ENCODE measurements at regions not wholly inside any gene's neighbourhood (a gene's known extent, or its start where the extent isn't known, plus 50 kb on each side); places are given as distances from the start of the nearest gene placed in this dataset.
"Not testable (repeated sequence)": the region's sequence is repeated elsewhere in the genome, so short reads cannot be mapped to it uniquely, and the experiment has no call there.

DNA sequence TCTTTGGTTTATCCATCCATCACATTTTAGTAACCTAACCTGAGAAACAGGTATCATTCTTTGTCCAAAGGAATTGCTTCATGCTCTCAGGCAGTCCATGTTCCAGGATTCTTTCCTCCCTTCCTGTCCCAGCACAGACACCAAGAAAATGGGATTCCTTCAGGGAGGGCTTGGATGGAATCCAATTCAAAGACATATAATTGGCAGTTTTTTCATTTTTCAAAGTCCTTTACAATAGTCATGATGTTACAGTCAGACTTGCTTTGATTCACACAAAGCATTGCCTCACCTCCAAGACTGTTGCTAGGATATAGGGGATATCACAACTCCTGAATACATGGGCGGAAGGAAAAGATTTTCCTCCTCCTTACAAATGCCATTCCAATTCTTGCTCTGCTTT lies 241.4 kb upstream of the ACVR2A start:
- no peak for DNase-seq

GRCh38 chr2:147600646-147601045 lies 244.2 kb upstream of the ACVR2A start:
- no peak for DNase-seq

DNA sequence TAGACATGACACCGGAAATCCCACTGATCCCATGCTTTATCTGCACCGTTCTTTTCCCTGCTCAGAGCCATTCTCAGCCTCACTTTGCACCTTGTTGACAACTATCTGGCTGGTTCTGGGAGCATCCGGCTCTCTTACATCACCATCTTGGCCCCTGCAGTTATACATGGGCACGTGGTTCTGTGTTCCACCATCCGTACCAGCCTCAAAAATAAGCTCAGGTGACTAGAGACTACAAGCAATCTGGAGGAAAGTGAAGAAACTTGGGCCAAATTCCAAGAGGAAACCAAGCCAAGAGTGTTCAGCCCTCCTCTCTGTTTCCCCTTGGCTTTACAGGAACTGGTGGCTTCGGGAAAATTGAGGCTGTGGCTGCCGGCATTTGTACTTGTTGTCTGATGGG lies 244.6 kb upstream of the ACVR2A start:
- no peak for DNase-seq

GRCh38 chr2:147595200-147595599 lies 249.6 kb upstream of the ACVR2A start:
- DNase-seq, result no peak

DNA sequence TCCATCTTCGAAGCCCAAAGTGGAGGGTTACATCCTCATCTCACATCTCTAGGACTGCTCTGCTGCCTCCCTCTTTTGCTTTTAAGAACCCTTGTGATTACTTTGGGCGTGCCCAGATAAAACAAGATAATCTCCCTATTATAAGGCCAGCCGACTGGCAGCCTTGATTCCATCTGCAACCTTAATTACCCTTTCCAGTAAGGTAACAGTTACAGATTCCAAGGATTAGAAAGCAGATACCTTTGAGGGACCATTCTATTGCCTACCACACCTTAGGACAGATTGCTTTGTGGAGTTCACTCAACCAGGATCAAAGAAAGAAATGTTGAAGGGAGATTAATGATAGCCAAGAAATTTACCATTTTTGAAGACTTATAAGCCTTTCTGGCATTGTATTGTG lies 250.8 kb upstream of the ACVR2A start:
- no peak for DNase-seq

DNA sequence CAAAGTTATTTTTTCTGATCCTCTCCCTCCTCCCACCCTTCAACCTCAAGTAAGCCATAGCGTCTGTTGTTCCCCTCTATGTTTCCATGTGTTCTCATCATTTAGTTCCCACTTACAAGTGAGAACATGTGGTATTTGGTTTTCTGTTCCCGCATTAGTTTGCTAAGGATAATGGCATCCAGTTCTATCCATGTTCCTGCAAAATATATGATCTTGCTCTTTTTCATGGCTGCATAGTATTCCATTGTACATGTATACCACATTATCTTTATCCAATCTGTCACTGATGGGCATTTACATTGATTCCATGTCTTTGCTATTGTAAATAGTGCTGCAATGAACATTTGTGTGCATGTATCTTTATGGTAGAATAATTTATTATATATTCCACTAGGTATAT lies 252.0 kb upstream of the ACVR2A start:
- not testable (repeated sequence) for DNase-seq

- DNase-seq, result no peak
Observed at GRCh38 chr2:147589127-147589526, 255.7 kb upstream of the ACVR2A start.

DNA sequence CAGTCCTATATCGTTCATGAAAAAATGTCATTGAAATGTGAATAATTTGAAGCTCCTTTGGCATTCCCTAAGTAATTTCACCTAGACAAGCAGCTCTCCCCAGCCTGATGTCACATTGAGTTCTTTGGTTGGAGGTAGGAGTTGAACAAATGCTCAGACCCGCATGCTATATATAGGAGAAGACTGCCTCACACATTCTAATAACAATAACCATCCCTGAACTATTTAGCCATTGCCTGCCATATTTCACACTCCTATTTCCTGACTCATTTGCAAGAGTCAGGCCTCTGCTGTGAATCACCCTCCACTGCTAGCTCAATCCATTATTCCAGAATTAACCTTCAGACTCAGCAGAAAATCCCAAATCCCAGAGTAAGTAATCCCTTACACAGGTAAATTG lies 256.6 kb upstream of the ACVR2A start:
- DNase-seq, result no peak

GRCh38 chr2:147578529-147578928 lies 266.3 kb upstream of the ACVR2A start:
- no peak for DNase-seq

DNA sequence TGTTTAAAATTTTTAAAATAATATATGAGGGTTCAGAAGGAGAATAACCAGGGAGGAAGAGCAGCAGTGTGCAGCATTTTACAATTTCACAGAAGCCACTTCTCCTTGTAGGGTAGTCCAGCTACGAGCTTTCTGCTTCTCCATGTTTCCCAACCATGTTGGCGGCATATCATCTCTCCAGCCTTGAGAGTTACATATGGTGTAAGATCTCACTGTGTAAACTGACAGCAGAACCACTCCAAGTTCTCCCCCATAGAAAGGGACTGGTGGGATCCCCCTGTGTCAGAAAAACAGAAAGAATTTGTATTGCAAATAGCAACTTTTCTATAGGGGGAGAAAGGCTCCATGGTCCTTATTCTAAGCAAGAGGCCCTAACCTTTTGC lies 266.8 kb upstream of the ACVR2A start:
- DNase-seq, result no peak

- DNase-seq, result no peak
Observed at GRCh38 chr2:147577323-147577997, 267.4 kb upstream of the ACVR2A start.

GRCh38 chr2:147575106-147575505 lies 269.7 kb upstream of the ACVR2A start:
- no peak for DNase-seq

DNA sequence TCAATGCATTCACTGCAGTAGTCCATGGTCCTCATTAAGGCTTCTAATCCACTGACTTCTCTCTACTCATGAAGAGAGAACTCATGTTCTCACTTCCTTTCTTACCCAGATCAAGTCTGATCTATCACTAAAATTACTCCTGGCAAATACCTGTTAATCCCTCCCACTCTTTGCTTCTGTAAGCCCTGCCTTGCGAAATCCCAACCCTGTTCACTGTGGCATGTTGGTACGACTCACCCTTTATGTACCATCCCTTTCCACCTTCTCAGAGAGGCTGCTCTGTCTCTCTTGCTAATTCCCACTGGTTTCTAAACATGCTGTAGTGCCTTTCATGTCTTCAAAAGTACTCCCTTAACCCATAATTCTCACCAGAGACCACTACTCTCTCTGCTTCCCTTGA lies 272.2 kb upstream of the ACVR2A start:
- no peak for DNase-seq

GRCh38 chr2:147569426-147569825 lies 275.4 kb upstream of the ACVR2A start:
- DNase-seq, result no peak

- DNase-seq, result no peak
Observed at GRCh38 chr2:147568109-147568508, 276.7 kb upstream of the ACVR2A start.

GRCh38 chr2:147567136-147567535 lies 277.7 kb upstream of the ACVR2A start:
- DNase-seq, result no peak

GRCh38 chr2:147560810-147561535 lies 283.9 kb upstream of the ACVR2A start:
- DNase-seq, result peak; percentile 52

DNA sequence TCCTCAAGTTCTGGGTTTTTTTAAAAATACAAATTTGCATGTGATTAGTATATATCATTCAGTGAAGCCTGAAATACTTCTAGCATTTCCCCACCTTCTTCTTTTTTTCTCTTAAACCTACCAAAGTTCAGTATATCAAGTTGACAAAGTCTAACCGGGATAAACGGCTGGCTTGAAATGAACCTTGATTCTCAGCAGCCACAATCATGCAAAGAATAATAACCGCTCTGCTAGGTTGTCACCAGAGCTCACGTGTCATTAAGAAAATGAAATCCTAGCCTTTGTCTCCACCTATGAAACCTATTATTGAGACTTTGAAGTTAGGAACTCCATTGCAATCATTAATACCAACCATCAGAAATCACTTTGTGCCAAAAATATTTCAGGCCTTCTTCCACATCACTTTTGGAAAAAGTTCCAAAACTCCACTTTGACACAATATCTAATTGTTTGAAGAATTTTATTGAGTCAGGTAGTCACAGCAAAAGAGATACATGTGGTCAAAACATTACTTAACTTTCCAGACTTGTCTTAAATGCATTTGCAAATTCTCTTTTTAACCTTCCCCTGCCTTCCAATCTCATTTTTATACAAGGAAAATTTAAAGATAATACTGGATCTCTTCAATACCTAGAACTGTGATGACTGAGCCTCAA lies 285.6 kb upstream of the ACVR2A start:
- DNase-seq, result no peak

DNA sequence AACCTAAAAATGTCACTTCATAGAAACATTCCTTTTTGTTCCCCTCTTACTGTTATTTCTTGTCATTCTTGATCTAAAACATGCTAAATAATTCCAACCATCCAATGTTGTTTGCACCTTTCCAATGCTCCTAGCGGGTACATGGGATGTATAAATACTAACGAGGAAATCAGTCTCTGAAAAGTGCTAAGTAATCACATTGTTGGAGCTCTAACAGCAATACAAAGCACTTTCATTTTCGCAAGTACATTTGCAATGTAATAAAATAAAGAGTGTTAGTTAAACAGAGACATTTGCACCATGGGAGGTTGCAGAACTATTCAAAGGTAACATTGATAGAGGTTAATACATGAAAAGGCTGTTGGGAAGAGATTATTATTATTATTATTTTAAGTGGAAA lies 286.2 kb upstream of the ACVR2A start:
- DNase-seq, result no peak

DNA sequence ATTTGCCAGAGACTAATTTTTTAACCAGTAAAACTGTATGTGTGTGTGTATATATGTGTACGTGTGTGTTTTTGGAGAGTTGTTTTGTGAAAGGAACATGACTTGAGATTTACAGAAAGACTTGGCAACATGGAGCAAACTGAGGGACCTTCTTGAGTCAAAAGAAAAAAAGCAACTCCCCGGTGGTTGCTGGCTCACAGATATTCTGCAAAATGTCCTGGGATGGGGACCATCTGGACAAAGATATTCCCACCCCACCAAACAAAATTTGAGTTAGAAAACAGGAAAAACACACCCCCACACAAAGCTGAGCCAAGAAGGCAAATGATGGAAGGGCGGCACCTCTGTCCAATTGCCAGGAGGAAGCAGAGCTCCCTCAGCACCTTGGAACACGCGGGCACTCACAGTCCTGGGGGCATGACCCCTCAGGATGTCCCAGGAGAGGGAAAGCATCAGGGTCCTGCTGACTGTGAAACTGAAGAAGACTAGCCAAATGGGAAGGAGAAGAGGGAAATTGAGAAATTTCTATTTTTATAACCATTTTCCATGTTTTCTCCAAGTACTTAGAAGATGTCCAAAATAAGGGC lies 290.2 kb upstream of the ACVR2A start:
- no peak for DNase-seq

GRCh38 chr2:147553775-147554271 lies 291.0 kb upstream of the ACVR2A start:
- DNase-seq, result no peak

DNA sequence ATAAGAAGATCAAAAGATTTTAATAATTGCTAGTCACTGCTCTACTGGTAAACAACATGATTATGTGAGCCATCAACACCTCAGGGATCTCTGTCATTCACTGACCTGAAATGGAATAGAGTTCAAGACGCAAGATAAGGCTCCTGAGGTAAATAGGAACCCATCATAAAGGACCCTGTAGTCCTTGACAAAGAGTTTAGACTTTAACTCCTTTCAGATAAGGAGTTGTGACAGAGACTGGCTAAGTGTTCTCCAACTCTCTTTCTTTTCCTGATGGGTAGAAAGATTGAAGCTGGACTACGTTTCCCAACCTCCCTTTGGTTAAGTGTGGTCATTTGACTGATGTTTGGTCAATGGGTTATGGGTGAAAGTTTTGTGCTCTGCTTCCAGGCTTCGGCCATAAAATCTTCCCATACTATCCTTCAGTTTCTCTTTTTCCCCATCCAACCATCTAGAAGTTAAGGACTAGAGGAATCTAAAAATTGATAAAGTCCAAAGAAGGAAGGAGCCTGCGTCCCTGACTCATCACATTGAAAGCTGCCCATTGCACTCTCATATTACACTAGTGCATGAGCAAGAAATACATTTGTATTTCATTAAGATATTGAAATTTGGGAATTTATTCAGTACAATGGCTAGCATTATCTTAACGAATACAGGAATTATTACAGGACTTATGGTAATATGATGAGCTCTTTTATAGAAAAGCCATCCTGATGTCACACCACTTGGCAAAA lies 293.7 kb upstream of the ACVR2A start:
- DNase-seq, result no peak

- no peak for DNase-seq
Observed at GRCh38 chr2:147549054-147549453, 295.8 kb upstream of the ACVR2A start.

All from hematopoietic multipotent progenitor cell treated with erythropoietin and hydrocortisone succinate and interleukin-3 and kit ligand, for 6 days (in vitro differentiated cells).